NCI-H774 (cell line): ENCODE measurements at regions not wholly inside any gene's neighbourhood (a gene's known extent, or its start where the extent isn't known, plus 50 kb on each side); places are given as distances from the start of the nearest gene placed in this dataset.
"Not testable (repeated sequence)": the region's sequence is repeated elsewhere in the genome, so short reads cannot be mapped to it uniquely, and the experiment has no call there.

ENCODE experiments used
- DNase-seq: peaks from one replicate; lab custom pipeline; 2025; lab: John Stamatoyannopoulos, UW

DNA sequence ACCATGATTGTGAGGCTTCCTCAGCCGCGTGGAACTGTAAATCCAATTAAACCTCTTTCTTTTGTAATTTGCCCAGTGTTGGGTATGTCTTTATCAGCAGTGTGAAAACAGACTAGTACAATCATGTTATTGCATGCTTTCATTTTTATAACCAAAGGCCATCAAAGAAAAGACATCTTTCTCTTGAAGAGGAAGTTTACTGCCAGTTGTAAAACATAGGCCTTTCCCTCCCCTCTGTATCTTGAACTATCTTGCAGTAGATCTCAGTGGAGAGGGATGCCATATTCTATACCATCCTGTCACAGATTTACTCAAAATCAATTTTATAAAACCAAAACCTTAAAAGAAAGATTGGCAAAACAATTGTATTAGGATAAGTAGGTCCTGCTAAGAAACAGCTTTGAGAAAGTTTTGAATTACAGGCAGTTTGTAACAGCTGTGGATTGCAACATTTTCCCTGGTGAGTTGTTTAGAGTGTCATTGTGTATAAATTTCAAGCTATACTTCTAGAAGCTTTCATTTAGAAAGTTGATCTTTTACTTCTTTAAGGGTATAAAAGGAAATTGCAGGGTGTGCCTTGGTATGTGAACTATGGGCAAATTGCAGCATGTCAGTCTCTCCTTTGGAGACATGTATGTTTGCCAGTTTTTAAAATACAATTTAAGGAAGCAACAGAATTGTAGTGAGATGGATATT, 128.0 kb downstream of the ATP23 start:
- DNase-seq: no peak

DNA sequence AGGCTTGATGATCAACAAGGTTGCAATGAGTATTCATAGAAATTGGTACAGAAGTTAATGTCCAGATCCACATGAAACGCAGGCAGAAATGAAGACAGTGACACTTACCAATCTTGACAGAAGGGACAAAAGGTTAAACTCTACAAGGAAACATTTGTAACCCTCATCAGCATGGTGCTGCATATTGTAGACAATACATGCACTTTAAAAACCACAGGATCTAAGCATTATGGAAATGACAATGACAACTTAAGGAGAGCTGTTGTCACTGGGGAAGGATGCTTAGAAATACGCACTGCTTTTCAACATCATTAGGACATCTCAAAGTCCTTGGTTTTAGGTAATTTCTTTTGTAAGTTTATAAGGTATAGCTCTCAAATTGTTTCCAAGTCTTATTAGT, 130.6 kb downstream of the ATP23 start:
- no peak for DNase-seq

DNA sequence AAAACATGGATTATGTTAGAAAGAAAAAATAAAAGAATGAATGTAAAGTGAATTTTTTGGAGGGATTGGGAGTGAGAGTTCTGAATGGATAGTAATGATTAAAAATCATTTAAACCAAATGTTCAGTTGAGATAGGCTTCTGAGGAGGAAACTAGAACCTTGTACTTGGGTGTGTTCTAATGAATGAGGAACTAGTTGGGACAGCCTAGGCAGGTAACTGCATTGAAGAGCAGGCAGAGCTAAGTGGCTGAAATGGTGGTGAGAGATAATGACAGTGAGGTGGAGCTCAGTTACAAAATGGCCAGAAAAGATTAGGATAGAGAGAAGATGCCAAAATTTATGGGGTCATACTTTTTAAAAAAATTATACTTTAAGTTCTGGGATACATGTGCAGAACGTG, 132.9 kb downstream of the ATP23 start:
- DNase-seq: no peak

DNA sequence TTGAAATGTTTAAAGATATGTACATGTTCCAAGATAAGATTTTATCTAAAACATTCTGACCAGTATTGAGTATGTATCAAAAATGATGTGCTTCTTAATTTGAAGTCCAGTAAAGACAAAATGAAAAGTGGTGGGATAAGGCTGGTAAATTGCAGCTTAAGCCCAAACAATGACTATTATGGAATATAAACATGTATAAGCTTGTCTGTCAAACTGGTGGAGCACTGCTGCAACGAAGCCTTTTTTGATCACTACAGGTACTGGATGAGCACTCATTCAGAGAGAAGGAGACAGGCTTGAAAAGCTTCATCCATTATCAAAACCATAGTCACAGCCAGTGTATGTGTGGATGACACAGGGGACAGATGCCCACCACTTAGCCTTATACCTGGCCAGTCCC, 138.4 kb downstream of the ATP23 start:
- DNase-seq: no peak

DNA sequence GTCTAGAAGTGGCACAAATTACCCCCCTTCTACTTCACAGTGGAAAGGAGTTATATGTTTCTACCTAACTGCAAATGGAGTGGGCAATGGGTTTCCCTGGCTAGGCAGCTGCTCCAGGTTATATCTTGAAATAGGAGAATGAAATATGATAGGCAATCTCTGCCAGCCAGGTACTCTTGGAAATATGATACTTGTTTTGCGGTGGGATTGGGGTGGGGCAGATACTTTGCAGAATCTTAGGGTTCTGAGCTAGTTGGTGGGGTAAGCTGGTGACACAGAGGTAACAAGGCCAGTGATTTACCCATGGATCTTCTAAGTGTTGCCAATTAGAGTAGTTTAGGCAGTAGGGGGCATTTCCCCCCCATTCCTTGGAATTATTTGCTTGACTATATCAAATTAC, 140.1 kb downstream of the ATP23 start:
- no peak for DNase-seq

DNA sequence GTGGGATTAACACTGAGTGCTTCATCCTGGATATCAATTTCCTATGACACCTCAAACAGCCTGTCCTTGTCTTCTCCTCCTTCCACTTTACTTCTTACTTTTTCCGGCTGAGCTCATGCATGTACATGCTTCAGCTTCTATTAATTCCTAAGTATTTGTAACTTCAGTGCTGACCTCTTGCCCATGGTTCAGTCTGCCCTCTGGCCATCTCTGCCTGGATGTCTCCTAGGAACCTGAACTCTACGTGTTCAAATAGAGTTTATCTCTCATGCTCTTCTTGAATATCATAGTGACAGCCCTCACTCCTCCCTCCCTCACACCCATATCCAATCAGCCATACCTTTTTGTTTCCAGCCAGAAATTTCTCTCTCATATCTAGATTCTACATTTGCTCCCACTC, 141.6 kb downstream of the ATP23 start:
- DNase-seq: no peak

DNA sequence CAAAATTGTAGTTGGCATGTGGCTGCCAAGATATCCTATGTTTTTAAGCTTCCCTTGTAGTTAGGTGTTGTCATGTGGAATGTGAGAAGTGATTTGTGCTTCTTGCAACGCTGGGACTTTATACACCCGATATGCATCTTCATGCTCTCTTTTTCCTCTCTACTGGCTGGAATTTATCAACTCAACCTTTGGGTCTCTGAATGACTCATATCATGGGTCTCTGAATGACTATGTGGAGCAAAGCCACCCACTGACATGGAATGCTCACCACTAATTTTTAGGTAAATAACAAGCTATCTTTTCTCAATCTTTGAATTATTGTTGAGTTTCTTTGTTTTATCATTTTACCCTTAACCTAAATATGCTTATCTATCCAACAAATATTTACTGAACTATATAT, 144.6 kb downstream of the ATP23 start:
- no peak for DNase-seq

DNA sequence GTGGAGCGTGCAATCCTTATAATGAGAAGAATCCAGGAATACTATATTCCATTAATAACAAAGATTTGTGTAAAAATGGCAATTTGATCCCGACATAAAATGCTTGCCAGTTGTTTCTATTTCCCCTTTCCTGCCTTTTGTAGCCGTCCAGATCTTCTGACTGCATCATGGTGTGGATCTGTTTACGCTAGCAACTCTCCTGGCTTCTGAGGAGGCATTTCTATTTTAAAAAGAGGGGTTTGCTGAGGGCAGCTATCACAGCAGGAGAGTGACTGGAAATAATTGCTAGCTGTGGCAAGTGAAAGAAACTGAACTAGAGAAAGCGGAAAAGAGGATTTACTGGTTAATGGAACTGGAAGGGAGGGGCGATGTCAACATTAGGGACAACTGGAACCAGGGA, 145.6 kb downstream of the ATP23 start:
- no peak for DNase-seq

DNA sequence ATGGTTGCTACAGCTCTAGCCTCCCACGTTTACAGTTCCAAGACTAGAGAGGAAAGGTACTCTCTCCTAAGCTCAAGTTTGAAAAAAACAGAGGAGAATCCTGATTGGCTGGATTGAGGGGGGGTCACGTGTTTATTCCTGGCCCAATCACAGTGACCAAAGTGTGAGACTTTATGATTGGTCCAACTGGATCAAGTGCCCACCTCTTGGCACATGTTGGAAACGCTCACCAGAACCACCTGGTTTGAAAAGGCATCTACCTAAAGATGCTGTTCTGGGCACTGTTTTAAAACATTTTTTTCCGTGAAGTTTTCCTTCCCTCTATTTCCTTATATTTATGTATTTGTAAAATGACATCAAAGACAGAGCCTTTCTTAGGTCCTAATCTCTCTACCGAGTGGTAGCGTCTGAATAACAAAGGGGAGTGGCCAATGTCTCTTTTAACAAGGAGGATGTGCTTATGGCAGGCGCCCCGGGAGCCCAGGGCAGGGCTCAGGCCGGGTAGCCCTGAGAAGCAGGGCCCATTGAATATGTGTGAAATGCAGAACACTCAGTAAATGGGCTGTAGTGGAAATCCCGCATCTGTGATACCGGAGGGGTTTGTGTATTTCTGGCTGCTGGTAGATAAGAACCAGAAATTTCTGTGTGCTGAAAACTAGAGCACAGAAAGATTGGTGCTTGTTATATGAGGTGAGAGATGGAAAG, 146.2 kb downstream of the ATP23 start:
- DNase-seq: no peak

DNA sequence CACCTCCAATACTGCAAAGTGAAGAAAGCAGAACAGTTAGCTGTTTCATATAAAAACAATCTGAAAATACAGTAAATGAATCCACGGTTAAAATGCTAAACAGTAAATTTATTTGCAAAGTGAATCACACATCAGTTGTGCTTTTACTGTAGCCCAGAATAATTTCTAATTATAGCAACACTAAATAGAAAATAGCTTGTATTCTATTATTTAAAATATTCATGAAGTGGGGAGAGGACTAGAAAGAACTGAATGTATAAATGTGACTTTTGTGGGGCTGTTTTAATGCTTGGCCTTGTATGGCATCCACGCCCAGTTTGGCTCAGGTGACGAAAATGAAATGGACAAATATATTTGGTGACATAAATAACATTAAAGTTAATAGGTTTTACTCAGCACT, 148.2 kb downstream of the ATP23 start:
- DNase-seq: no peak

DNA sequence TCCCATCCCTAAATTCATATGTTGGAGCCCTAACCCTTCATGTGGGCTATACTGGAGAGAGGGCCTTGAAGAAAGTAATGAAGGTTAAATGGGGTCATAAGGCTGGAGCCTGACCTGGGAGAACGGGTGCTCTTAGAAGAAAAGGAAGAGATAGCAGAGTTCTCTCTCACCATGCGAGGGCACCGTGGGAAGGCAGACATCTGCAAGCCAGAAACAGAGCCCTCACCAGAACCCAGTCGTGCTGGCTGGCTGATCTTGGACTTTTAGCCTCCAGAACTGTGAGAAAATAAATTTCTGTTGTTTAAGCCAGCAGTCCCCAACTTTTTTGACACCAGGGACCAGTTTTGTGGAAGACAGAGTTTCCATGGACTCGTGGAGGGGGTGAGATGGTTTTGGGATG, 149.3 kb downstream of the ATP23 start:
- DNase-seq: no peak

DNA sequence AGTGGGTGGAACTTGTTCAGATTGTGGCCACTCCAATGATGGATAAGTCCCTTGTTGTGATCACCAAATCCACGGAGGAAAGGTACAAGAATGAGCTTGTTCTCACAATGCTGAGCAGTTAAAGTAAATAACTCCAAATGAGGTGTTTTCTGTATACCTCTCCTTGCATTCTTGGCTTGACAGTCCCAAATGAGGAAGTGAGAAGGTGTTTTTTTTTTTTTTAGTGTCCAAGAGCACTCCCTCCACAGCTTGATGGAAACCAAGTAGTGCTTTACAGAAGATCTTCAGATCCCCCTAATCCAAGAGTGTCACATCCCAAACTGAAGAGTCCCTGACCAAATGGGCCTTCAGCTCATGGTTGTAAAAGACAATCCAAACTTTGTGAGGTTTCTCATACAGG, 153.6 kb downstream of the ATP23 start:
- DNase-seq: no peak

DNA sequence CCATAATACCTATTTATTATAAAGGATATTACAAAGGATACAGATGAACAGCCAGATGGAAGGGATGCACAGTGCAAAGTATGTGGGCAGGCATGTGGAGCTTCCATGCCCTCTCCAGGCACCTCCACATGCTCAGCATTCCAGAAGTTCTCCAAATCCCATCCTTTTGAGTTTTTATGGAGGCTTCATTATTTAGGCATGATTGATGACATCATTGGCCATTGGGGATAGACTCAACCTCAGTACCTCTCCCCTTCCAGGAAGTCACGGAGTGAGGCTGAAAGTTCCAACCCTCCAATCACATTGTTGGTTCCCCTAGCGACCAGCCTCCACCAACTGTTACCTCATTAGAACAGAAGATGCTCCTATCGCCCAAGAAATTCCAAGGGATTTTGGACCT, 156.4 kb downstream of the ATP23 start:
- DNase-seq: no peak

DNA sequence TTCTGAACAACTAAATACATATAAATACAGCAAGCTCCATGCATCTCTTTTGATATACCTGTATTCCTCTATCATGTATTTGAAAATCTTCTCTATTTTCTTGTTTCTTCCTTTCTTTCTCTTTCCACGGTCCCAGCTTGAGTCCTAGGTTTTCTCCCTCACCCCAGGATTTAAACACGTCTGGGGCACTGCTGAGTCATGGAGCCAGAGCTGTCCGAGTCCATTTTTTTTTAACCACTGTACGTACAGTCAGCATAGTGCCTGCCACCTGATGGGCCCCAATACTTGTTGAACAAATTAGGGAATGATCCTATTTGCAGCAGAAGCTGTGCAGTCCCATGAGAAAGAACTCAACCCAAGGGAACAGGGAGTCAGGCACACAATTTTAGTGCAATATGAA, 158.1 kb downstream of the ATP23 start:
- DNase-seq: no peak

DNA sequence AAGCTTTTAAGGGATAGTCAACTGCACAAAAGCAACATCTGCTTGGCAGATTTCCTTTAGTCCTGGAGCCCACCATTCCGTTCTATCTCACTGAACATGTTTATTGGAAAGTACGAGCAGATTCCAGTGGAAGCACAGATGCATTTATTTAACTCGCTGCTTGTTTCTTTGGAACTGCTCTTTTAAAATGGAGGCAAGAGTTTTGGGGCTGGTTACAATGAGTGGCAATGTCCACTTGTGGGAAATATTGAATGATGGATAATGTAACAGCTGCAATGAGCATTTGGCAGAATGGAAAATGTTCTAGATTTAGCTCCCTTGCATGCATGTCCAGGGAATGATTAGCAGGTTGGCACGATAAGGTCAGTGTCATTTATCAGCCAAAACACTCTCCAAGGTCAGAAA, 163.0 kb downstream of the ATP23 start:
- no peak for DNase-seq

DNA sequence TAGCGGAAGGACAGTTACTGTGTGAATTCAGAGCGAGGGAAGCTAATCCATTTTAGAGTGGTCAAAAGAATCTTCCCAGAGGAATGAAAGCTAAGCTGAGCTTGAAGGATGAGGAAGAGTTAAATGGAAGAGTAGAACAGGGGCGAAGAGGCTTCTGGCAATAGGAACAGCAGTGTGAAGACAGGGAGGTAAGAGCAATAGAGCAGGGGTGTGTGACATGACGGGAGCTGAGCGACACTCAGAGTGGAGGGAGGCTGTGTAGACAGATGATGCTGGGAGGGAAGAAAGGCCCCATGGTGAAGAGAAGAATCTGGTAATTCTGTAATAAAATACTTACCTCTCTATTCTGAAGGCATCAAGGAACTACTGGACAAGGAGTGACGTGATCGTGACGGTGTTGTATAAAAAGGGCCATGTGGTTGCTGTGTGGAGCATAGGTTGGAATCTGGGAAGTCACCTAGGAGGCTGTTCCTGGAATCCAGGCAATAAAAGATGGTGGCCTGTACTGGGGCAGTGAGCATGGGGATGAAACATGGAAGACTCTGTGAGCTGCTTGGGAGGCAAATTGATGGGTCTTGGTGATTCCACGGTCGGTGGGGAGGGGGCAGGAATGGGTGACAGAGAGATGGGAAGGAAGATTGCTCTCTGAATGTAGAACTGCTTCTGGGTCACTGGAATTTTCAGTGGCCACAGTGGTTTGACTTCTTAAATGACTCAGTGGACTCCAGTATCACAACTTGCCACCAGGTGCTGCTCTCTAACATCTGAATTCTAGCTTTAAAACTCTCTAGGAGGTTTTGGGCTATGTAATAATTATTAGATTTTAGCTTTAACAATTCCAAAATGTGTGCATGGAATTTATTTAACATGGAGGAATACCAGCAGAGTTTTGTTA, 164.1 kb downstream of the ATP23 start:
- DNase-seq: no peak

DNA sequence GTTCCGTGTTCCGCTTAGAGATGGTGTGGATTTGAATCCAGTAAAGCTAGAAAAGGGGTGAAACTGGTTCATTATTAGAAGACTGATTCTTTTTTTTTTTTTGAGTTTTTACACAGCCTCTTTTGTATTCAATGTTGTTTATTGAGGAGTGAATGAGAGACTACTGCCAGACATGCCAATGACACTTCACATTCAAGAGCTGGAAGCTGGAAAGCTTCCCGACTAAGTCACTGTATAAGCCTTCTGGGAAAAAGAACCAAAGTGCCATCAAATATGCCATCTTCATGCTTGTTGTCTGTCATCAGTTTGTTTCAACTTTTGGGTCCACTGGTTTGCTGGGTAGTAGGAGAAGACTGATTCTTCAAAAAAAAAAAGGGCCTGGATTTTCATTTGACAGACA, 164.8 kb downstream of the ATP23 start:
- DNase-seq: no peak

DNA sequence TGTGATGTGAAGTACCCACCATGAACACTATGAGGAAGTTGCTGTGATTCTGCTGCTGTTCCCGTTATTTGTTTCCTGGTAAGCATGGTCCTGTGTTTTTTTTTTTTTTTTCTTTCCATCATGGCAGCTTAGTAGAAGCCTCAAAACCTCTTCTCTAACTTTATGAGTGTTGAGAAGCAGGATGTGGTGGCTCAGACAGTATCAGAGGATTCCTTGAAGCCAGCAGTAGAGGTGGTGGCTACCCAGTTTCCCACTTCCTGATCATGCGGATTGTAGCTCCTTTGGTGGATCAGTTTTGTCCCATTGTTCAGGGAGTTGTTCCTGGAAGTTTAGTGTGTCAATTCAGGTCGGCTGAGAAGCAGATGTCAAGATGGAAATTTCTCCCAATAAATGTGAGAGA, 175.8 kb downstream of the ATP23 start:
- DNase-seq: no peak

DNA sequence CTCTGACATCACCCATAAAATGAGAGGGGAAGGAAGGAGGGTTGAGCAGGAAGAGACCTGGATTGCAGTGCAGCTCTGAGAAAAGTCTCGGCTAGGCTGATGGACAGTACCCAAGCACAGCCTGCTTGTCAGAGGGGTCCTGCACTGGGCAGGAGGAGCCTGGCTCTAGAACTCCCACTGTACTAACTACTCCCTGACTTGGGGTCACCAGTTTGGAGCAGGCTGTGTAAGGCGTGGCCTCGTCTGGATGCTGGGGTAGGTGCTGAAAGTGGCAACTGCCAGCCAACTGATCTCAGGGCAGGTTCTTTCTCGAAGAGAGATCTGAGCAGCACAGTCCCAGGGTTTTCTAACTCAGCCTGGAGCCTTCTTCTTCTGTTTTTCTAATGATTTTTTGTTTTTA, 176.3 kb downstream of the ATP23 start:
- DNase-seq: no peak

DNA sequence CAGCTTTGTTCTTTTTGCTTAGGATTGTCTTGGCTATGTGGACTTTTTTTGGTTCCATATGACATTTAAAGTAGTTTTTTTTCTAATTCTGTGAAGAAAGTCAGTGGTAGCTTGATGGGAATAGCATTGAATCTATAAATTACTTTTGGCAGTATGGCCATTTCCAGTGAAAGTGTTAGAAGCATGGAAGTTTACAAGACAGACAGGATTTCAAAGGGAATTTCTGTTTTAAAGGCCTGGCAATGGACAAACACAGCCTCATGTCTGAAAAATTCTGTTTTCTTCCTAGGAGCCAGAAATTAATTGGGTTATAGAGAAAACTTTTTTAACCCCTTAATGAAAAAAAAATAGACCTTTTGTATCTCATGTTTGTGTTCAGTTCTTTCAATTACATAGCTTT, 184.4 kb downstream of the ATP23 start:
- not testable (repeated sequence) for DNase-seq

DNA sequence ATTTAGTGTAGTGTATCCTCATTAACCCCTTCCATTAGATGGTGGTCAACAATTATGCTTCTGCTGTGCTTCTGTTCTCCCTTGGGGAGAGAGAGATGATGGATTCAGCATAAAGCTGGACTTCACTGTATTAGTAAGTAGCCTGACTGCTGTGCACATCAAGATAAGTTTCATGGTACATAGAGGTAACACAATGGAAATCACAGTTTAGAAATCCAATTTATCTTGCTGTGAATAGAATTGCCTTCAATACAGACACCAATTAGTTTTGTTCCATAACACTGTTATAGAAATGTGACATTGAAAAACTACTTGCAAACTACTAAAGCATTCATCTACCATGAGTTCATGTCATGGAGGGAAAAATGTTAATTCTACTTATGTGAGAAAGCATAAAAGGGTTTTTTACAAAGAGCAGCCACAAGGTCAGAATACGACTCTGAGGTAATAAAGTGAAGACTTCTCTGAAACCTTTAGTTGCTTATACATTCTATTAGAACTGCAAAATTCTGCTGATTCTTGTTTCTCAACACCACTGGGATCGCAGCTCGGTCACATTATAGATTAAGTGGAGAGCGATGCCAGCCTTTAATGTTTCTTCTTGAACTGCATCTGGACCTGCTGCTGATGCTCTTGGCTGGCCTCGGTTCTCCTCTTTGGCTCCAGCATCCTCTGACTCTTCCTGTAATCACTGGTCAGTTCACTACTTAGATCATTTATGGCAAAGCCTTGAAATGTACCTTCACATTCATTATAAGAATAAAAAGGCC, 190.8 kb downstream of the ATP23 start:
- no peak for DNase-seq

DNA sequence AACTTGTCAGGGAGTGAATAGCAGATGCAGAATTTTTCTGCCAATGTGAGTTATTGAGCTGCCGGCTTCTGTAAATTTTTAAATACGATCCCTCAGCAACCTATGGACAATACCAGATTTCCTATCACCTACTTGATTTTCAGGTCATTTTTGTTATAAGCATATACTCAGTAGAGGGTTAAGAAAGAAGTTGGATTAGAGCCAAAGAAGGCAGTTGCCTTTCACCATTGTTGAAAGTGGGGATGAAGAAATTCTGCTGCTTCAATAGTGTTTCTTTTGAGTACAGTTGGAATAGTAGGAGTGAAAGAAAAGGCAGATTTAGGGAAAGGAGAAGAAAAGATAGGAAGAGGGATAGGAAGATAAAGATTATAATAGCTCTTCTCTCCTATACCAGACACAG, 197.1 kb downstream of the ATP23 start:
- no peak for DNase-seq
